A673 (cell line): ENCODE measurements at regions not wholly inside any gene's neighbourhood (a gene's known extent, or its start where the extent isn't known, plus 50 kb on each side); places are given as distances from the start of the nearest gene placed in this dataset.
"Not testable (repeated sequence)": the region's sequence is repeated elsewhere in the genome, so short reads cannot be mapped to it uniquely, and the experiment has no call there.

Experiments used
- CTCF ChIP-seq: fragments of 300-800, 200-600 bp; sonication (generic); conservative IDR thresholded peaks from 2 replicates; pipeline ENCODE4 v1.5.1; 2017; ENCODE audit warnings: low read depth, mild to moderate bottlenecking, antibody characterized with exemption, low read length, moderate library complexity, mixed read lengths
- EZH2 ChIP-seq: fragments of 200-600 bp; sonication (generic); IDR thresholded peaks from 2 replicates; pipeline ENCODE4 v1.6.1; 2017; ENCODE audit warnings: borderline replicate concordance, low read depth, mild to moderate bottlenecking, mixed read lengths, antibody characterized with exemption, low read length; ENCODE audit not compliant: poor library complexity, severe bottlenecking

GRCh38 chr4:95760646-95761045 lies 79.2 kb upstream of the PDHA2 start:
- not testable (repeated sequence) for TF ChIP-seq CTCF, EZH2
